ENCODE measurements at regions not wholly inside any gene's neighbourhood (a gene's known extent, or its start where the extent isn't known, plus 50 kb on each side); places are given as distances from the start of the nearest gene placed in this dataset.
"Not testable (repeated sequence)": the region's sequence is repeated elsewhere in the genome, so short reads cannot be mapped to it uniquely, and the experiment has no call there.

GRCh38 chr11:45409587-45409986 is 123.4 kb upstream of the SYT13 start:
- DNase-seq (ENCODE audit: low read depth in 2 of 2) = no peak

- no peak for DNase-seq (ENCODE audit: low read depth in 2 of 2)
Observed at GRCh38 chr11:45407226-45407625, 121.1 kb upstream of the SYT13 start.

GRCh38 chr11:45405916-45406670 is 120.0 kb upstream of the SYT13 start:
- no peak for DNase-seq (ENCODE audit: low read depth in 2 of 2)

- DNase-seq (ENCODE audit: low read depth in 2 of 2) = not testable (repeated sequence)
Observed at GRCh38 chr11:45403521-45403920, 117.4 kb upstream of the SYT13 start.

- no peak for DNase-seq (ENCODE audit: low read depth in 2 of 2)
Observed at GRCh38 chr11:45402049-45402630, 116.0 kb upstream of the SYT13 start.

GRCh38 chr11:45400591-45400990 is 114.5 kb upstream of the SYT13 start:
- DNase-seq (ENCODE audit: low read depth in 2 of 2) = no peak

- no peak for DNase-seq (ENCODE audit: low read depth in 2 of 2)
Observed at GRCh38 chr11:45399166-45399565, 113.0 kb upstream of the SYT13 start.

GRCh38 chr11:45398325-45398724 is 112.2 kb upstream of the SYT13 start:
- DNase-seq (ENCODE audit: low read depth in 2 of 2) = no peak

- DNase-seq (ENCODE audit: low read depth in 2 of 2) = no peak
Observed at GRCh38 chr11:45396394-45396793, 110.3 kb upstream of the SYT13 start.

GRCh38 chr11:45395947-45396346 is 109.8 kb upstream of the SYT13 start:
- no peak for DNase-seq (ENCODE audit: low read depth in 2 of 2)

GRCh38 chr11:45395421-45395820 is 109.3 kb upstream of the SYT13 start:
- no peak for DNase-seq (ENCODE audit: low read depth in 2 of 2)

- DNase-seq (ENCODE audit: low read depth in 2 of 2) = no peak
Observed at GRCh38 chr11:45394294-45395085, 108.3 kb upstream of the SYT13 start.

GRCh38 chr11:45393826-45394225 is 107.7 kb upstream of the SYT13 start:
- DNase-seq (ENCODE audit: low read depth in 2 of 2) = no peak

- no peak for DNase-seq (ENCODE audit: low read depth in 2 of 2)
Observed at GRCh38 chr11:45393334-45393733, 107.2 kb upstream of the SYT13 start.

GRCh38 chr11:45392591-45393091 is 106.5 kb upstream of the SYT13 start:
- no peak for DNase-seq (ENCODE audit: low read depth in 2 of 2)

- no peak for DNase-seq (ENCODE audit: low read depth in 2 of 2)
Observed at GRCh38 chr11:45392154-45392553, 106.0 kb upstream of the SYT13 start.

GRCh38 chr11:45391168-45391850 is 105.2 kb upstream of the SYT13 start:
- DNase-seq (ENCODE audit: low read depth in 2 of 2) = no peak

GRCh38 chr11:45390407-45390806 is 104.3 kb upstream of the SYT13 start:
- DNase-seq (ENCODE audit: low read depth in 2 of 2) = no peak

GRCh38 chr11:45388472-45388871 is 102.3 kb upstream of the SYT13 start:
- no peak for DNase-seq (ENCODE audit: low read depth in 2 of 2)

- DNase-seq (ENCODE audit: low read depth in 2 of 2) = not testable (repeated sequence)
Observed at GRCh38 chr11:45387885-45388284, 101.7 kb upstream of the SYT13 start.

- DNase-seq (ENCODE audit: low read depth in 2 of 2) = no peak
Observed at GRCh38 chr11:45386972-45387371, 100.8 kb upstream of the SYT13 start.

GRCh38 chr11:45385844-45386243 is 99.7 kb upstream of the SYT13 start:
- no peak for DNase-seq (ENCODE audit: low read depth in 2 of 2)

Measured in stimulated activated CD4-positive, alpha-beta T cell treated with anti-CD3 and anti-CD28 coated beads, Interleukin-1b, Interleukin-23, amount 100 ng/mL, for 4 hours (primary cell).